ENCODE measurements at regions not wholly inside any gene's neighbourhood (a gene's known extent, or its start where the extent isn't known, plus 50 kb on each side); places are given as distances from the start of the nearest gene placed in this dataset.

- TF ChIP-seq POLR2A (IDR thresholded peaks at IDR 0.05; ENCODE audit: low read depth, low read length) (no peak), POLR2AphosphoS5 (IDR thresholded peaks at IDR 0.05; ENCODE audit: low read depth, low read length) (no peak), TAF1 (IDR thresholded peaks at IDR 0.05; ENCODE audit: borderline replicate concordance, low read depth, low read length) (no peak)
Measured at GRCh38 chr17:27217631-27218030, 76.3 kb upstream of the WSB1 start.
